ENCODE measurements at regions not wholly inside any gene's neighbourhood (a gene's known extent, or its start where the extent isn't known, plus 50 kb on each side); places are given as distances from the start of the nearest gene placed in this dataset.
"Not testable (repeated sequence)": the region's sequence is repeated elsewhere in the genome, so short reads cannot be mapped to it uniquely, and the experiment has no call there.

- DNase-seq (ENCODE audit: low read depth in 2 of 2), result no peak
Measured at GRCh38 chr10:31124852-31125251, 93.2 kb upstream of the ZNF438 start.

GRCh38 chr10:31125789-31126188 lies 94.1 kb upstream of the ZNF438 start:
- no peak for DNase-seq (ENCODE audit: low read depth in 2 of 2)

- no peak for DNase-seq (ENCODE audit: low read depth in 2 of 2)
Measured at GRCh38 chr10:31126593-31126992, 94.9 kb upstream of the ZNF438 start.

GRCh38 chr10:31128536-31128935 lies 96.9 kb upstream of the ZNF438 start:
- DNase-seq (ENCODE audit: low read depth in 2 of 2), result no peak

- no peak for DNase-seq (ENCODE audit: low read depth in 2 of 2)
Measured at GRCh38 chr10:31129271-31129670, 97.6 kb upstream of the ZNF438 start.

GRCh38 chr10:31129880-31130405 lies 98.3 kb upstream of the ZNF438 start:
- no peak for DNase-seq (ENCODE audit: low read depth in 2 of 2)

GRCh38 chr10:31130406-31130805 lies 98.7 kb upstream of the ZNF438 start:
- no peak for DNase-seq (ENCODE audit: low read depth in 2 of 2)

- no peak for DNase-seq (ENCODE audit: low read depth in 2 of 2)
Measured at GRCh38 chr10:31131251-31131650, 99.6 kb upstream of the ZNF438 start.

GRCh38 chr10:31132681-31133244 lies 101.1 kb upstream of the ZNF438 start:
- DNase-seq (ENCODE audit: low read depth in 2 of 2), result no peak

- DNase-seq (ENCODE audit: low read depth in 2 of 2), result no peak
Measured at GRCh38 chr10:31133251-31133791, 101.7 kb upstream of the ZNF438 start.

- DNase-seq (ENCODE audit: low read depth in 2 of 2), result peak; percentile 48 to 51
Measured at GRCh38 chr10:31133792-31134310, 102.2 kb upstream of the ZNF438 start.

- DNase-seq (ENCODE audit: low read depth in 2 of 2), result no peak
Measured at GRCh38 chr10:31134311-31134952, 102.8 kb upstream of the ZNF438 start.

GRCh38 chr10:31135171-31135570 lies 103.5 kb upstream of the ZNF438 start:
- DNase-seq (ENCODE audit: low read depth in 2 of 2), result no peak

GRCh38 chr10:31135791-31136190 lies 104.1 kb upstream of the ZNF438 start:
- not testable (repeated sequence) for DNase-seq (ENCODE audit: low read depth in 2 of 2)

GRCh38 chr10:31136386-31136785 lies 104.7 kb upstream of the ZNF438 start:
- DNase-seq (ENCODE audit: low read depth in 2 of 2), result no peak

GRCh38 chr10:31136930-31137885 lies 105.5 kb upstream of the ZNF438 start:
- DNase-seq (ENCODE audit: low read depth in 2 of 2), result no peak

GRCh38 chr10:31138026-31138553 lies 106.4 kb upstream of the ZNF438 start:
- no peak for DNase-seq (ENCODE audit: low read depth in 2 of 2)

- no peak for DNase-seq (ENCODE audit: low read depth in 2 of 2)
Measured at GRCh38 chr10:31139497-31139896, 107.8 kb upstream of the ZNF438 start.

GRCh38 chr10:31140716-31141115 lies 109.1 kb upstream of the ZNF438 start:
- no peak for DNase-seq (ENCODE audit: low read depth in 2 of 2)

GRCh38 chr10:31142026-31142425 lies 110.4 kb upstream of the ZNF438 start:
- no peak for DNase-seq (ENCODE audit: low read depth in 2 of 2)

- no peak for DNase-seq (ENCODE audit: low read depth in 2 of 2)
Measured at GRCh38 chr10:31143331-31143935, 111.8 kb upstream of the ZNF438 start.
